DMS153 (cell line): ENCODE measurements at regions not wholly inside any gene's neighbourhood (a gene's known extent, or its start where the extent isn't known, plus 50 kb on each side); places are given as distances from the start of the nearest gene placed in this dataset.

Source experiments
- DNase-seq: peaks from one replicate; lab custom pipeline; 2025; lab: John Stamatoyannopoulos, UW

- DNase-seq: no peak
Observed at GRCh38 chr17:73985466-73986015, 217.9 kb upstream of the RPL38 start.

GRCh38 chr17:73986641-73987177, 216.8 kb upstream of the RPL38 start:
- DNase-seq: no peak

- no peak for DNase-seq
Observed at GRCh38 chr17:73987395-73987794, 216.1 kb upstream of the RPL38 start.

- DNase-seq: no peak
Observed at GRCh38 chr17:73987845-73988509, 215.5 kb upstream of the RPL38 start.

GRCh38 chr17:73989671-73990070, 213.8 kb upstream of the RPL38 start:
- DNase-seq: no peak

GRCh38 chr17:73990290-73990689, 213.2 kb upstream of the RPL38 start:
- no peak for DNase-seq

GRCh38 chr17:73991260-73991659, 212.2 kb upstream of the RPL38 start:
- DNase-seq: no peak

GRCh38 chr17:73994946-73995345, 208.5 kb upstream of the RPL38 start:
- no peak for DNase-seq

GRCh38 chr17:73997059-73997458, 206.4 kb upstream of the RPL38 start:
- no peak for DNase-seq

GRCh38 chr17:73998249-73998648, 205.2 kb upstream of the RPL38 start:
- DNase-seq: no peak

- peak; percentile 61 for DNase-seq
Observed at GRCh38 chr17:73998653-73999645, 204.5 kb upstream of the RPL38 start.

GRCh38 chr17:74001145-74001544, 202.3 kb upstream of the RPL38 start:
- DNase-seq: no peak

GRCh38 chr17:74002241-74002640, 201.2 kb upstream of the RPL38 start:
- DNase-seq: no peak

- no peak for DNase-seq
Observed at GRCh38 chr17:74004056-74004455, 199.4 kb upstream of the RPL38 start.

- DNase-seq: no peak
Observed at GRCh38 chr17:74005790-74006189, 197.7 kb upstream of the RPL38 start.

GRCh38 chr17:74006371-74006770, 197.1 kb upstream of the RPL38 start:
- DNase-seq: no peak

GRCh38 chr17:74008196-74008595, 195.3 kb upstream of the RPL38 start:
- peak; percentile 72 for DNase-seq

- DNase-seq: no peak
Observed at GRCh38 chr17:74009056-74009625, 194.3 kb upstream of the RPL38 start.

GRCh38 chr17:74010903-74011302, 192.6 kb upstream of the RPL38 start:
- no peak for DNase-seq

- DNase-seq: peak; percentile 97
Observed at GRCh38 chr17:74011966-74012365, 191.5 kb upstream of the RPL38 start.

GRCh38 chr17:74012465-74012864, 191.0 kb upstream of the RPL38 start:
- DNase-seq: peak; percentile 70

GRCh38 chr17:74015316-74015715, 188.2 kb upstream of the RPL38 start:
- no peak for DNase-seq
